NCI-H510A (cell line): ENCODE measurements at regions not wholly inside any gene's neighbourhood (a gene's known extent, or its start where the extent isn't known, plus 50 kb on each side); places are given as distances from the start of the nearest gene placed in this dataset.

Source experiments
- DNase-seq: peaks from one replicate; lab custom pipeline; 2025; lab: John Stamatoyannopoulos, UW

GRCh38 chr22:34159491-34159890 lies 239.2 kb upstream of the LARGE1 start:
- no peak for DNase-seq

DNA sequence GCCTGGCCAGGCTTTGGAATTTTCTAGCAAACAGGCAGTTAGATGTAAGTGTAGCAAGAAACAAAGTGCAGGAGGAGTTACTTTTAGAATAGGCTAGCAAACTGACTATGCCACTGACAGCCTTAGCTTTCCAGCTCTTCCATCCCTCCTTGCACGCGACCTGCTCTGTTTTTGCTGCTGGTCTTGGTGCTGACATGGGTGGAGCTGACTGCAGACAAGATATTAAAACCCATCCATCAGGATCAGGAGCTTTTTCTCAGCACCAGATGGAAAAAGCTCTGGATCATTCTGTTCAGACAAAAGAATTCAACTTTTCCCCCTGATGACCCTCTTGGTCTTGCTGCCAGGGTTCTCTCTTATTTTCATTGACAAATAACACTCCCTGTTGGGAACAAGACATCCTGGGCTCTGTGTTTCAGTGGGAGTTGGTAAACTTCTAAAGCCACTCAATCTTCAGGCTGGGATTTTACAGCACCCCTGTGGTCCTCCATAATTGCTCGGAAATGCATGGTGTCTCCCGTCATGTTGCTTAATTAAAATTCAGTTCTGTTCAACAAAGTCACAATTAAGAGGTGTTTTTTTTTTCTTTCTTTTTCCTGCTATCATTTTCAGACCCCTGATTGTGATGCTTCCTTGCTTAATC lies 240.0 kb upstream of the LARGE1 start:
- DNase-seq, result no peak

DNA sequence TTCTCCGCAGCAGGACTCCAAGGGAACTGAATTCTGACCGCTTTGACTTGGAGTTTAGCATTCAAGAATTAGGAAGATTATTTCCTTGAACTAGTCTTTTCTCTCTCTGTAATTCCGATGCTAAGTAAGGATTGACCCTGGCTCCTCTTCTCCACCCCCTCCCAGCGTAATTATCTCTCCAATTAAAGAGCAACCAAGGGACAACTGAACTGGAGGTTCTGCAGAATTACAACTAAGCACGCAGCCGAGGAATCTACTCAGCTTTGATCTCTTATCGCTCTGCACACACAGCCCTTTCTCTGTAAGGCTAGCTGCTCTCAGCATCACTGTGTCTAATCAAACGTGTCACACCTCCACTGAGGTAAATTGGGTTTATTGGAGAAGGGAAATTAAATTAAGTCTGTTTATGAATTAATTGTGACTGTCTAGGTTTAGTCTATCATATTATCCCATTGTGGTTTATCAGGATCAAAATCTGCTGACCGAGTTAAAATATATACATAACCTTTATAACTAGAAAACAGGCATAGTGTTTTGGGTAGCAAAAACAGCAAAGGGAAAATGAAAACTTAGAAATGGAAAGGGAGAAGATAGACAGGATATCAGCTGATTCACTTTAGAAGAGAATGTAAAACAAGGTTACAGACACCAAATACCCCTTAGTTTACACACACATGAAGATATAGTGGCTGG lies 241.3 kb upstream of the LARGE1 start:
- DNase-seq, result no peak

DNA sequence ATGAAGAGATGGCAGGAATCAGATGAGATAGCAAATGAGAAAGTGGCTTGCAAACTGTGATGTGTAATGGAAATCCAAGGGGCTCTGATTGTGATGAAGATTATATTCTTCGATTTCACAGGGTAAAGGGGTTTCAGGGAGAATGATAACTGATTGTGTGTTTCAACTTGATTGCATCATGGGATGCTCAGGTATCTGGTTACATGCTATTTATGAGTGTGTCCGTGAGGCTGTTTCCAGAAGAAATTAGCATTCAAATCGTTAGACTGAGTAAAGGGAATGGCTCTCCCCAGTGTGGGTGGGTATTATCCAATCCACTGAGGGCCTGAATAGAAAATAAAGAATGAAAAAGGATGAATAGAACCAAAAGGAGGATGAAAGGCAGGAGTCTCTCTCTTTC lies 278.7 kb upstream of the LARGE1 start:
- no peak for DNase-seq

GRCh38 chr22:34210301-34210700 lies 290.0 kb upstream of the LARGE1 start:
- DNase-seq, result no peak

GRCh38 chr22:34214372-34214771 lies 294.1 kb upstream of the LARGE1 start:
- no peak for DNase-seq

- DNase-seq, result no peak
Measured at GRCh38 chr22:34225278-34225677, 305.0 kb upstream of the LARGE1 start.

DNA sequence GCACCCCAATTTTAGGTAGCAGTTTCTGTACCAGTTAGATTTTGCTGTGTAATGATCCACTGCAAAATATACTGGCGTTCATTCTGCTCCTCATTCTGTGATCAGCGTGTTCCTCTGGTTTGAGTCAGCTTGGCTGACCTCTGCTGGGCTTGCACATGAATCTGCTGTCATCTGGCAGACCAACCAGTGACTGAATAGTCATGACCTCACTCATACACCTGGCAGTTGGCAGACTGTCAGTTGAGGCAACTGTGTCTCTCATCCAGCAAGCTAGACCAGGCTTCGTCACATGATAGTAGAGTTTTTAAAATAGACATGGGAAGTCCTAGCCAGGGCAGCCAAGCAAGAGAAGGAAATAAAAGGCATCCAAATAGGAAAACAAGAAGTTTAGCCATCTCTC lies 316.3 kb upstream of the LARGE1 start:
- no peak for DNase-seq

DNA sequence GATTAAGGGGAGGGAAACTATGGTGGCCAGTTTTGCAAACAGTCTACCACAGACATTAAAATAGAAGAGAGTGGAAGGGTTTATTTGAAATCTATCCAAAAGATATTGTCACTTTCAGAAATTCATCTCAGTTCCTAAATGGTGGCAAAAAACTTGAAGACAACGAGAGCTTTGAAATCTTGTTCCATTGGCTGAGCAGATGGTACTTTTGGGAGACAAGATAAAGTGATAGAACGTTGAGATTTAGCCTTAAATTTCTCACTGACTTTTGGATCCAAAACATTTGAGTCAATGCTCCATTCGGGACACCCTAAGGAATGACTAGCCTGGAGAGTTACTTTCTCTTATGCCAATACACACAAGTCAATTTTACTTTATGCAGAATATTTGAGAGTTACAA lies 319.1 kb upstream of the LARGE1 start:
- no peak for DNase-seq

GRCh38 chr22:34243023-34243422 lies 322.7 kb upstream of the LARGE1 start:
- DNase-seq, result no peak

DNA sequence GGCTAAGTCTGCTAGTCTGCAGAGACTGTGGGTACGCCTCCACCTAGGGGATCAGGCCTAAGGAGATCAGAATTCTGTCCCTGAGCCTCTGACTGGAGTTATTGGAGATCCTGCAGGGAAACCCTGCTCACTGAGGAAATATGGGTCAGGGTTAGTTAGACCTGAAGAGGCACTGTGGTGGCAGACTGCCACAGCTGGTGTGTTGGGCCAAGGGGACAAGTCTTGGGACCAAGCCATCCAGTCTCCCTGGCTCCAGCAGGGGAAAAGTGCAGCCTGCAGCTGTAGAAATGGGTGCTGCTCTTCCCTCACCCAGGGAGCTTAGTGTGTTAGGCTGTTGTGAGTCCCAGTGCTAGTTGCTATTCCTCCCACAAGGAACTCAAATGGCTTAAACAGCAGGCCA lies 334.8 kb upstream of the LARGE1 start:
- DNase-seq, result no peak

GRCh38 chr22:34278121-34278520 lies 357.8 kb upstream of the LARGE1 start:
- DNase-seq, result no peak

DNA sequence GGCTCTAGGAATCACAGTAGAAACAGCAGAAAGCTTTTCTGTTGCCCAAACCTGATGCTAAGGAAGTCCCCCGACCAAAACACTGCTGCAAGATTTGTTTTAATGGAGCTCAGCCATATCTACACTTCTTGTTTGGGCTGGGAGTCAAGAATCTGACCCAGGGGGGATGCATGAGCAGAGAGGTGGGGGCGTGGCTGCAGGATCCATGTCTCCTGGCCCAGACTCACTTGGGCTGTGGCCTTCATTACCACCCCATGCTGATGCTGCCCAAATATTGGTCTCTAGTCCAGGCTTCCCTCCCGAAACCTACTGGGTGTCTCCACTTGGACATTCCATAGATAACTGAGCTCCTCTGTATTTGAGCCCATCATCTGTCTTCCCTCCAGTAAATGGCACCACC lies 361.5 kb upstream of the LARGE1 start:
- no peak for DNase-seq

- no peak for DNase-seq
Measured at GRCh38 chr22:34283844-34284243, 363.6 kb upstream of the LARGE1 start.

DNA sequence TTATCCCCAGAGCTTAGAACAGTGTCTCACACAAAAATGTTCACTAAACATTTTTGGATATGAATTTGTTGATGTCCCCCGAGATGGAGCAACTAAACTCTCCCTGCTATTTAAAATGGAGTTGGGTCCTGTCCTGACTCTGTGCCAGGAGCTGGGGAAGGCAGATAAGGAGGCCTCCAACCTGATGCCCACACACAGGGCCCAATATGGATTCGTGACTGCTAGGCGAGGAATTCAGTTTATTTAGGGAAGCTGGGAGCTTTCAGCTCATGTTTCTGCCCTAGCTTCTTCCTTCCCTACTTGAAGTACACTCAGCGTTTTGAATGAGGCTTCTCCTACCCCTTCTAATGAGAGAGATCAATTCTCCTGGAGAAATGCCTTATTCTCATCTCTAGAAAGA lies 373.0 kb upstream of the LARGE1 start:
- no peak for DNase-seq

GRCh38 chr22:34294476-34294875 lies 374.2 kb upstream of the LARGE1 start:
- DNase-seq, result no peak

- no peak for DNase-seq
Measured at GRCh38 chr22:34294986-34295385, 374.7 kb upstream of the LARGE1 start.

DNA sequence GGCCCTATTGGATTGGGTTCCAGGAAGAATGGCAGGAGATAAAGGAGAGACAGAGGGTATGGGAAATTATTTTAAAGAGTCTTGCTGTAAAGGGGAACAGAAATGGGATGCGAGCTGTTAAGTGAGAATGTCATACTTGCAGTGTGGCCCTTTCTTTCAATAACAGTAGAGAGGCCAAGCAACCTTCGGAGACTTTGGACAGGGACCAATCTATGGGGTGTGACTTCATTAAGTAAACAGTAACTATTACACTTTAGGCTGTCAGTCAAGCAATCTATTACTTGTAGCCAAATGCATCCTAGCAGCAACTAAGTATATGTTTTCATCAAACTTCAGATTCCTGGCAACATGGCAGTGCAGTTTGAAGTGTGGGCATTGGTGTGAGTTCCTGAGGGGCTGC lies 376.2 kb upstream of the LARGE1 start:
- DNase-seq, result no peak

GRCh38 chr22:34297536-34298120 lies 377.4 kb upstream of the LARGE1 start:
- DNase-seq, result no peak

DNA sequence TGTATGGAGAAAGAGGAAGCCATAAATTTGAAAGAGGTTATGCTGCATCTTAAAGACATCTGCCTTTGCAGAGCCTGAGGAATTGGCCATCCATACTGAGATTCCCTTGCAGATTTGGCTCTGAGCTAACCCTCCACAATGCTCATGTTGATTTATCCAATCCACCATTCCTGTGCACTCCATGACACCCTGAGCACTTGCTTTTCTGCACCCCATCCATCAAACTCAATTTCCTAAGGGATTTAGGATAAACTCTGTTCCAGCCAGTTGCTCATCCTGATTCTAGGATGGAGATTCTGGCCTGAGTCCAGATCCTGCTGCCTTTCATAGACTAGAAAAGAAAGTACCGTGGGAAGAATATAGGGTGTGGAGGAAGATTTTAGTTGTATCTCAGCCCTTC lies 379.2 kb upstream of the LARGE1 start:
- DNase-seq, result no peak

- no peak for DNase-seq
Measured at GRCh38 chr22:34301569-34301968, 381.3 kb upstream of the LARGE1 start.

DNA sequence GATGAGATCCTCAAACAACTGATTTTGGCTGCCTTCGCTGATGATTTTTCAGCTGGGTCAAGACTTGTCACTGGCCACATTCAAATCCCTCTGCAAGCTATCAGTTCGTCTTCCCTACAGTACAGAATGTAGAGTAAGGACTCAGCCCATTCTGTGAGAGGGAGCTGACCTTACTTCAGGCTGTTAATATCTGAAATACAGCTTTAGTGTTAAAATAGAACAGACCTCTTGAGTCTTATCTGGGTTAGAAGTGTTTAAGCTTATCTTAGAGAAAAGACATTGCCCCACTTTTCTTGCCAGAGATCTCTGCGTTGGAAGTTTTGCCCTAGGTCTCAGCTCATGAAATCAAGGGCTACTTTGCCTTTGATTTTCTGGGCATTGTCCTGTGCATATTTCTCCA lies 383.4 kb upstream of the LARGE1 start:
- DNase-seq, result no peak

GRCh38 chr22:34306361-34306760 lies 386.1 kb upstream of the LARGE1 start:
- DNase-seq, result no peak

DNA sequence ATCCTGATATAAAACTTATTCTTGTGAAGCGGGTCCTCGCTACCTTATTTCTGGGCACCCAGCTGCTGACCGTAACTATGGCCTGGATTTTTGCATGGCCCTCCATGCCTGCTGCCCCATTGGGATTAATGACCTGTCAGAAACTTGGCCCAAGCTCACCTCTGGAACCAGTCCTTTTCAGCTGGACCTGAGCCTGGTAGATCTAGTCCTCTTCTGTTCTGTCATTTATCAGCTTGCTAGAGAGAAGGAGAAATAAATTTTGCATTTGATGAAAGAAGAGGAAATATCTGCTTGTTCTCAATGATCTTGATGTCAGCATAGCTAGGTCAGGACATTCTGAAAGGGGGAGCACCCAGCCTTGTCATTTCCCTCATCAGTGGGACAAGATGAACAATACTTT lies 387.8 kb upstream of the LARGE1 start:
- DNase-seq, result no peak
